ENCODE measurements at regions not wholly inside any gene's neighbourhood (a gene's known extent, or its start where the extent isn't known, plus 50 kb on each side); places are given as distances from the start of the nearest gene placed in this dataset.

- Histone ChIP-seq H3K79me2 (ENCODE audit: insufficient read depth, low read length) (no peaks in the 10 kb centered on the region), H3K4me2 (ENCODE audit: insufficient read depth, low read length) (no peak overlapping the region), H3K4me3 (ENCODE audit: low read depth in 1 of 2, low read length in 2 of 2) (no peak overlapping the region), H3K27me3 (ENCODE audit: insufficient read depth, low read length, poor library complexity) (peaks cover 12% of the 10 kb centered on the region), H2AFZ (ENCODE audit: low read depth, low read length) (no peak overlapping the region), H3K4me1 (ENCODE audit: insufficient read depth, low read length) (no peaks in the 10 kb centered on the region), H3K27ac (ENCODE audit: low read length) (no peak overlapping the region), H3K36me3 (ENCODE audit: insufficient read depth, low read length) (no peaks in the 10 kb centered on the region), H4K20me1 (ENCODE audit: insufficient read depth, low read length) (no peaks in the 10 kb centered on the region), H3K9me3 (ENCODE audit: insufficient read depth, low read length, severe bottlenecking) (no peaks in the 10 kb centered on the region), H3K9ac (ENCODE audit: low read depth, low read length) (no peak overlapping the region)
- TF ChIP-seq CTCF (IDR thresholded peaks at IDR 0.05; ENCODE audit: borderline replicate concordance, extremely low read depth, low read length, poor library complexity, severe bottlenecking) (no peak), EZH2 (IDR thresholded peaks at IDR 0.05; ENCODE audit: borderline replicate concordance, low read depth, low read length, severe bottlenecking) (no peak)
- DNase-seq: no peak
- ATAC-seq (ENCODE audit: insufficient read depth, low read depth): no peak
These were observed 113.7 kb upstream of the SLC25A36 start for GRCh38 chr3:140827894-140828293.

- H3K36me3 ChIP-seq (ENCODE audit: insufficient read depth, low read length): no peaks in the 10 kb centered on the region
These were observed 113.1 kb upstream of the SLC25A36 start for GRCh38 chr3:140828585-140828984.

GRCh38 chr3:140829796-140830195 lies 111.8 kb upstream of the SLC25A36 start:
- Histone ChIP-seq H3K9ac (ENCODE audit: low read depth, low read length) (no peak overlapping the region), H3K4me2 (ENCODE audit: insufficient read depth, low read length) (no peak overlapping the region), H3K27me3 (ENCODE audit: insufficient read depth, low read length, poor library complexity) (peaks cover 14% of the 10 kb centered on the region), H3K79me2 (ENCODE audit: insufficient read depth, low read length) (no peaks in the 10 kb centered on the region), H3K4me1 (ENCODE audit: insufficient read depth, low read length) (no peaks in the 10 kb centered on the region), H4K20me1 (ENCODE audit: insufficient read depth, low read length) (no peaks in the 10 kb centered on the region), H2AFZ (ENCODE audit: low read depth, low read length) (no peak overlapping the region), H3K4me3 (ENCODE audit: low read depth in 1 of 2, low read length in 2 of 2) (no peak overlapping the region), H3K36me3 (ENCODE audit: insufficient read depth, low read length) (no peaks in the 10 kb centered on the region), H3K9me3 (ENCODE audit: insufficient read depth, low read length, severe bottlenecking) (no peaks in the 10 kb centered on the region), H3K27ac (ENCODE audit: low read length) (no peak overlapping the region)
- ATAC-seq (ENCODE audit: insufficient read depth, low read depth): no peak
- no peak for DNase-seq
- TF ChIP-seq EZH2 (IDR thresholded peaks at IDR 0.05; ENCODE audit: borderline replicate concordance, low read depth, low read length, severe bottlenecking) (no peak), CTCF (IDR thresholded peaks at IDR 0.05; ENCODE audit: borderline replicate concordance, extremely low read depth, low read length, poor library complexity, severe bottlenecking) (no peak)

More at GRCh38 chr3:140828585-140828984, 113.1 kb upstream of the SLC25A36 start:
- ATAC-seq (ENCODE audit: insufficient read depth, low read depth) (no peak), DNase-seq (no peak)
- H3K4me3 ChIP-seq (ENCODE audit: low read depth in 1 of 2, low read length in 2 of 2): no peak overlapping the region
- H3K79me2 ChIP-seq (ENCODE audit: insufficient read depth, low read length): no peaks in the 10 kb centered on the region
- no peak overlapping the region for H3K27ac ChIP-seq (ENCODE audit: low read length)
- H3K27me3 ChIP-seq (ENCODE audit: insufficient read depth, low read length, poor library complexity): peaks cover 9% of the 10 kb centered on the region
- no peak overlapping the region for H3K4me2 ChIP-seq (ENCODE audit: insufficient read depth, low read length)
- no peaks in the 10 kb centered on the region for H3K9me3 ChIP-seq (ENCODE audit: insufficient read depth, low read length, severe bottlenecking)
- no peak overlapping the region for H3K9ac ChIP-seq (ENCODE audit: low read depth, low read length)
- no peaks in the 10 kb centered on the region for H4K20me1 ChIP-seq (ENCODE audit: insufficient read depth, low read length)
- no peak overlapping the region for H2AFZ ChIP-seq (ENCODE audit: low read depth, low read length)
- no peaks in the 10 kb centered on the region for H3K4me1 ChIP-seq (ENCODE audit: insufficient read depth, low read length)
- TF ChIP-seq CTCF (IDR thresholded peaks at IDR 0.05; ENCODE audit: borderline replicate concordance, extremely low read depth, low read length, poor library complexity, severe bottlenecking): no peak
- TF ChIP-seq EZH2 (IDR thresholded peaks at IDR 0.05; ENCODE audit: borderline replicate concordance, low read depth, low read length, severe bottlenecking): no peak

GRCh38 chr3:140830391-140830790 lies 111.2 kb upstream of the SLC25A36 start:
- ATAC-seq (ENCODE audit: insufficient read depth, low read depth) (no peak), DNase-seq (no peak)
- Histone ChIP-seq H3K79me2 (ENCODE audit: insufficient read depth, low read length) (no peaks in the 10 kb centered on the region), H3K27ac (ENCODE audit: low read length) (no peak overlapping the region), H3K4me2 (ENCODE audit: insufficient read depth, low read length) (no peak overlapping the region), H3K27me3 (ENCODE audit: insufficient read depth, low read length, poor library complexity) (peaks cover 14% of the 10 kb centered on the region), H4K20me1 (ENCODE audit: insufficient read depth, low read length) (no peaks in the 10 kb centered on the region), H3K9ac (ENCODE audit: low read depth, low read length) (no peak overlapping the region), H3K9me3 (ENCODE audit: insufficient read depth, low read length, severe bottlenecking) (no peaks in the 10 kb centered on the region), H2AFZ (ENCODE audit: low read depth, low read length) (no peak overlapping the region), H3K36me3 (ENCODE audit: insufficient read depth, low read length) (no peaks in the 10 kb centered on the region), H3K4me1 (ENCODE audit: insufficient read depth, low read length) (no peaks in the 10 kb centered on the region), H3K4me3 (ENCODE audit: low read depth in 1 of 2, low read length in 2 of 2) (no peak overlapping the region)
- TF ChIP-seq EZH2 (IDR thresholded peaks at IDR 0.05; ENCODE audit: borderline replicate concordance, low read depth, low read length, severe bottlenecking) (no peak), CTCF (IDR thresholded peaks at IDR 0.05; ENCODE audit: borderline replicate concordance, extremely low read depth, low read length, poor library complexity, severe bottlenecking) (no peak)

Data from DND-41 (cell line).